ENCODE measurements at regions not wholly inside any gene's neighbourhood (a gene's known extent, or its start where the extent isn't known, plus 50 kb on each side); places are given as distances from the start of the nearest gene placed in this dataset.
A peak's percentile ranks its signal among the peaks of the same experiment; 100 is the strongest.

GRCh38 chr9:82535432-82535998, 527.4 kb downstream of the RASEF start:
- no peaks in the 10 kb centered on the region for H3K27me3 ChIP-seq (ENCODE audit: insufficient read depth, insufficient read length)
- H3K9me3 ChIP-seq (ENCODE audit: insufficient read depth, low read length) = no peaks in the 10 kb centered on the region
- no peaks in the 10 kb centered on the region for H3K4me1 ChIP-seq (ENCODE audit: insufficient read depth, insufficient read length)
- no peak overlapping the region for H3K4me3 ChIP-seq (ENCODE audit: insufficient read length, low read depth)
- no peaks in the 10 kb centered on the region for H3K36me3 ChIP-seq (ENCODE audit: insufficient read depth, insufficient read length, low read length)
- H3K9ac ChIP-seq (ENCODE audit: insufficient read length, low read depth) = no peak overlapping the region
- no peak for DNase-seq (ENCODE audit: low read depth, low spot score)
- TF ChIP-seq YY1 (IDR thresholded peaks at IDR 0.05; ENCODE audit: insufficient read depth, insufficient read length) (no peak), ZNF274 (IDR thresholded peaks at IDR 0.05; ENCODE audit: low read depth, low read length) (no peak), SUZ12 (IDR thresholded peaks at IDR 0.05; ENCODE audit: extremely low read depth, insufficient read depth, insufficient read length) (no peak)

GRCh38 chr9:82538634-82539033, 524.3 kb downstream of the RASEF start:
- TF ChIP-seq SUZ12 (IDR thresholded peaks at IDR 0.05; ENCODE audit: extremely low read depth, insufficient read depth, insufficient read length) (no peak), ZNF274 (IDR thresholded peaks at IDR 0.05; ENCODE audit: low read depth, low read length) (no peak), YY1 (IDR thresholded peaks at IDR 0.05; ENCODE audit: insufficient read depth, insufficient read length) (no peak)
- Histone ChIP-seq H3K36me3 (ENCODE audit: insufficient read depth, insufficient read length, low read length) (no peaks in the 10 kb centered on the region), H3K4me3 (ENCODE audit: insufficient read length, low read depth) (no peak overlapping the region), H3K9ac (ENCODE audit: insufficient read length, low read depth) (no peak overlapping the region), H3K4me1 (ENCODE audit: insufficient read depth, insufficient read length) (no peaks in the 10 kb centered on the region), H3K9me3 (ENCODE audit: insufficient read depth, low read length) (no peaks in the 10 kb centered on the region), H3K27me3 (ENCODE audit: insufficient read depth, insufficient read length) (no peaks in the 10 kb centered on the region)
- DNase-seq (ENCODE audit: low read depth, low spot score) = no peak

GRCh38 chr9:82539146-82539545, 523.8 kb downstream of the RASEF start:
- H3K9ac ChIP-seq (ENCODE audit: insufficient read length, low read depth) = no peak overlapping the region
- no peaks in the 10 kb centered on the region for H3K4me1 ChIP-seq (ENCODE audit: insufficient read depth, insufficient read length)
- no peaks in the 10 kb centered on the region for H3K27me3 ChIP-seq (ENCODE audit: insufficient read depth, insufficient read length)
- H3K4me3 ChIP-seq (ENCODE audit: insufficient read length, low read depth) = no peak overlapping the region
- no peaks in the 10 kb centered on the region for H3K36me3 ChIP-seq (ENCODE audit: insufficient read depth, insufficient read length, low read length)
- TF ChIP-seq YY1 (IDR thresholded peaks at IDR 0.05; ENCODE audit: insufficient read depth, insufficient read length) (no peak), SUZ12 (IDR thresholded peaks at IDR 0.05; ENCODE audit: extremely low read depth, insufficient read depth, insufficient read length) (no peak), ZNF274 (IDR thresholded peaks at IDR 0.05; ENCODE audit: low read depth, low read length) (no peak)
- DNase-seq (ENCODE audit: low read depth, low spot score) = no peak
- no peaks in the 10 kb centered on the region for H3K9me3 ChIP-seq (ENCODE audit: insufficient read depth, low read length)

- no peak overlapping the region for H3K4me3 ChIP-seq (ENCODE audit: insufficient read length, low read depth)
- no peaks in the 10 kb centered on the region for H3K9me3 ChIP-seq (ENCODE audit: insufficient read depth, low read length)
- no peaks in the 10 kb centered on the region for H3K27me3 ChIP-seq (ENCODE audit: insufficient read depth, insufficient read length)
- no peak overlapping the region for H3K9ac ChIP-seq (ENCODE audit: insufficient read length, low read depth)
- H3K36me3 ChIP-seq (ENCODE audit: insufficient read depth, insufficient read length, low read length) = no peaks in the 10 kb centered on the region
- no peak for TF ChIP-seq SUZ12 (IDR thresholded peaks at IDR 0.05; ENCODE audit: extremely low read depth, insufficient read depth, insufficient read length)
- no peak for TF ChIP-seq ZNF274 (IDR thresholded peaks at IDR 0.05; ENCODE audit: low read depth, low read length)
- no peaks in the 10 kb centered on the region for H3K4me1 ChIP-seq (ENCODE audit: insufficient read depth, insufficient read length)
- no peak for DNase-seq (ENCODE audit: low read depth, low spot score)
Observed at GRCh38 chr9:82539856-82540579, 522.9 kb downstream of the RASEF start.

GRCh38 chr9:82543726-82544125, 519.2 kb downstream of the RASEF start:
- no peak for DNase-seq (ENCODE audit: low read depth, low spot score)
- Histone ChIP-seq H3K27me3 (ENCODE audit: insufficient read depth, insufficient read length) (no peaks in the 10 kb centered on the region), H3K36me3 (ENCODE audit: insufficient read depth, insufficient read length, low read length) (no peaks in the 10 kb centered on the region), H3K4me1 (ENCODE audit: insufficient read depth, insufficient read length) (no peaks in the 10 kb centered on the region), H3K9ac (ENCODE audit: insufficient read length, low read depth) (no peak overlapping the region), H3K4me3 (ENCODE audit: insufficient read length, low read depth) (no peak overlapping the region), H3K9me3 (ENCODE audit: insufficient read depth, low read length) (no peaks in the 10 kb centered on the region)
- no peak for TF ChIP-seq ZNF274 (IDR thresholded peaks at IDR 0.05; ENCODE audit: low read depth, low read length)

GRCh38 chr9:82546136-82546535, 516.8 kb downstream of the RASEF start:
- Histone ChIP-seq H3K9ac (ENCODE audit: insufficient read length, low read depth) (no peak overlapping the region), H3K9me3 (ENCODE audit: insufficient read depth, low read length) (no peaks in the 10 kb centered on the region), H3K4me1 (ENCODE audit: insufficient read depth, insufficient read length) (no peaks in the 10 kb centered on the region), H3K4me3 (ENCODE audit: insufficient read length, low read depth) (no peak overlapping the region), H3K27me3 (ENCODE audit: insufficient read depth, insufficient read length) (no peaks in the 10 kb centered on the region), H3K36me3 (ENCODE audit: insufficient read depth, insufficient read length, low read length) (no peaks in the 10 kb centered on the region)
- DNase-seq (ENCODE audit: low read depth, low spot score) = peak; percentile 56
- TF ChIP-seq YY1 (IDR thresholded peaks at IDR 0.05; ENCODE audit: insufficient read depth, insufficient read length) (no peak), SUZ12 (IDR thresholded peaks at IDR 0.05; ENCODE audit: extremely low read depth, insufficient read depth, insufficient read length) (no peak), ZNF274 (IDR thresholded peaks at IDR 0.05; ENCODE audit: low read depth, low read length) (no peak)

- TF ChIP-seq YY1 (IDR thresholded peaks at IDR 0.05; ENCODE audit: insufficient read depth, insufficient read length) (no peak), SUZ12 (IDR thresholded peaks at IDR 0.05; ENCODE audit: extremely low read depth, insufficient read depth, insufficient read length) (no peak), ZNF274 (IDR thresholded peaks at IDR 0.05; ENCODE audit: low read depth, low read length) (no peak)
- no peak overlapping the region for H3K4me3 ChIP-seq (ENCODE audit: insufficient read length, low read depth)
Observed at GRCh38 chr9:82547995-82548394, 514.9 kb downstream of the RASEF start.

More at GRCh38 chr9:82547995-82548394, 514.9 kb downstream of the RASEF start:
- no peaks in the 10 kb centered on the region for H3K9me3 ChIP-seq (ENCODE audit: insufficient read depth, low read length)
- H3K9ac ChIP-seq (ENCODE audit: insufficient read length, low read depth) = no peak overlapping the region
- no peaks in the 10 kb centered on the region for H3K36me3 ChIP-seq (ENCODE audit: insufficient read depth, insufficient read length, low read length)
- no peak for DNase-seq (ENCODE audit: low read depth, low spot score)
- no peaks in the 10 kb centered on the region for H3K4me1 ChIP-seq (ENCODE audit: insufficient read depth, insufficient read length)
- no peaks in the 10 kb centered on the region for H3K27me3 ChIP-seq (ENCODE audit: insufficient read depth, insufficient read length)
